ENCODE measurements at regions not wholly inside any gene's neighbourhood (a gene's known extent, or its start where the extent isn't known, plus 50 kb on each side); places are given as distances from the start of the nearest gene placed in this dataset.

GRCh38 chr4:26044524-26044923 lies 130.5 kb downstream of the SMIM20 start:
- no peak for TF ChIP-seq CTCF (IDR thresholded peaks at IDR 0.05)
- TF ChIP-seq POLR2A (IDR thresholded peaks at IDR 0.05), result no peak

Data from testis (tissue), 2 donors.